Esophagus muscularis mucosa (tissue), 4 donors: ENCODE measurements at regions not wholly inside any gene's neighbourhood (a gene's known extent, or its start where the extent isn't known, plus 50 kb on each side); places are given as distances from the start of the nearest gene placed in this dataset.

Experiments used
- DNase-seq: peaks from one replicate; pipeline ENCODE4 v3.0.0-alpha.2; 2017; ENCODE audit errors: extremely low spot score
- H3K27ac ChIP-seq, 4 donors: fragments of 200-600 bp; sonication (generic); replicated peaks in 1 of 4; 1 replicate in 3 of 4; 2 replicates in 1 of 4; pipeline ENCODE4 v1.5.1; 2016 to 2019; ENCODE audit warnings: mild to moderate bottlenecking in 1 of 4
- H3K27me3 ChIP-seq, 4 donors: fragments of 200-600 bp; sonication (generic); one replicate each; pipeline versions ENCODE4 v1.5.1 to v1.6.0; 2016 to 2019
- H3K36me3 ChIP-seq, 4 donors: fragments of 200-600 bp; sonication (generic); one replicate each; pipeline ENCODE4 v1.5.1; 2016 to 2019
- H3K4me1 ChIP-seq, 4 donors: fragments of 200-600 bp; sonication (generic); one replicate each; pipeline ENCODE4 v1.5.1; 2016 to 2019
- H3K4me3 ChIP-seq, 4 donors: fragments of 200-600 bp; sonication (generic); 1 replicate in 2 of 4; 2 replicates in 2 of 4; pipeline ENCODE4 v1.5.1; 2016 to 2019; ENCODE audit warnings: mild to moderate bottlenecking in 4 of 4, moderate library complexity in 1 of 4
- H3K9me3 ChIP-seq, 4 donors: fragments of 200-600 bp; sonication (generic); 1 replicate in 3 of 4; 2 replicates in 1 of 4; pipeline ENCODE4 v1.5.1; 2016 to 2019
- CTCF ChIP-seq, 3 experiments: fragments of 200-600 bp in 2 of 3; fragments of 450-650 bp in 1 of 3; sonication (generic) in 2 of 3; IDR thresholded peaks; one replicate each; pipeline ENCODE4 v1.5.1; 2017 to 2019; ENCODE audit warnings: antibody characterized with exemption in 3 of 3, mild to moderate bottlenecking in 2 of 3, moderate library complexity in 1 of 3
- EP300 ChIP-seq: sonication (generic); formaldehyde crosslinking; IDR thresholded peaks from one replicate; pipeline ENCODE4 v1.6.1; 2017; ENCODE audit warnings: antibody characterized with exemption
- POLR2A ChIP-seq: fragments of 450-650 bp; IDR thresholded peaks from one replicate; pipeline ENCODE4 v1.6.1; 2017; ENCODE audit warnings: antibody characterized with exemption, moderate library complexity, mild to moderate bottlenecking, low read depth
- POLR2AphosphoS5 ChIP-seq, 2 donors: sonication (generic); formaldehyde crosslinking; IDR thresholded peaks; one replicate each; pipeline ENCODE4 v1.6.1; 2017; ENCODE audit warnings: antibody characterized with exemption in 2 of 2
- WGBS: methylation state at CpG from one replicate; pipeline ENCODE4 v1.1.5; 2018; 5-methylcytosine and 5-hydroxymethylcytosine counted together
- intact Hi-C: fragments of 100-400 bp; cut with DNase I; formaldehyde crosslinking; loops from one replicate; pipeline ENCODE4 v1.15.1; 2023

- 74% methylated on average over 2 of the region's 2 CpGs for WGBS
- no peaks in the 10 kb centered on the region for H3K4me1 ChIP-seq
- H3K36me3 ChIP-seq = no peaks in the 10 kb centered on the region
- H3K27ac ChIP-seq = no peak overlapping the region
- no peak for DNase-seq
- intact Hi-C loops = no loop called here
- no peak for TF ChIP-seq EP300
- TF ChIP-seq POLR2AphosphoS5 (IDR thresholded peaks at IDR 0.05) = no peak
- TF ChIP-seq POLR2A = no peak
- no peak for TF ChIP-seq CTCF (IDR thresholded peaks at IDR 0.05)
- no peak overlapping the region for H3K4me3 ChIP-seq
- no peaks in the 10 kb centered on the region for H3K27me3 ChIP-seq
- H3K9me3 ChIP-seq = no peaks in the 10 kb centered on the region
These were observed 682.4 kb downstream of the UQCRFS1 start for GRCh38 chr19:28530406-28531035.

- intact Hi-C loops = no loop called here
- no peaks in the 10 kb centered on the region for H3K36me3 ChIP-seq
- no peak overlapping the region for H3K4me3 ChIP-seq
- no peak for TF ChIP-seq EP300
- TF ChIP-seq POLR2AphosphoS5 (IDR thresholded peaks at IDR 0.05) = no peak
- TF ChIP-seq CTCF (IDR thresholded peaks at IDR 0.05) = no peak
- TF ChIP-seq POLR2A = no peak
- no peaks in the 10 kb centered on the region for H3K27me3 ChIP-seq
- no peaks in the 10 kb centered on the region for H3K9me3 ChIP-seq
- 57% methylated on average over 2 of the region's 2 CpGs for WGBS
- no peak overlapping the region for H3K27ac ChIP-seq
- no peak for DNase-seq
- no peaks in the 10 kb centered on the region for H3K4me1 ChIP-seq
These were observed 686.9 kb downstream of the UQCRFS1 start for GRCh38 chr19:28526038-28526437.

GRCh38 chr19:28523619-28524018 is 689.3 kb downstream of the UQCRFS1 start:
- Histone ChIP-seq H3K36me3 (no peaks in the 10 kb centered on the region), H3K27me3 (no peaks in the 10 kb centered on the region), H3K27ac (no peak overlapping the region), H3K9me3 (no peaks in the 10 kb centered on the region), H3K4me3 (no peak overlapping the region), H3K4me1 (no peaks in the 10 kb centered on the region)
- WGBS = 60% methylated on average over 4 of the region's 4 CpGs
- intact Hi-C loops = no loop called here
- no peak for TF ChIP-seq CTCF (IDR thresholded peaks at IDR 0.05)
- TF ChIP-seq EP300 = no peak
- no peak for TF ChIP-seq POLR2A
- TF ChIP-seq POLR2AphosphoS5 (IDR thresholded peaks at IDR 0.05) = no peak
- DNase-seq = no peak

- WGBS = 93% methylated on average over 8 of the region's 8 CpGs
These were observed 690.4 kb downstream of the UQCRFS1 start for GRCh38 chr19:28522545-28522922.

More at GRCh38 chr19:28522545-28522922, 690.4 kb downstream of the UQCRFS1 start:
- intact Hi-C loops = no loop called here
- no peaks in the 10 kb centered on the region for H3K36me3 ChIP-seq
- H3K27me3 ChIP-seq = no peaks in the 10 kb centered on the region
- H3K27ac ChIP-seq = no peak overlapping the region
- H3K4me3 ChIP-seq = no peak overlapping the region
- DNase-seq = peak; percentile 50
- no peaks in the 10 kb centered on the region for H3K9me3 ChIP-seq
- H3K4me1 ChIP-seq = no peaks in the 10 kb centered on the region
- no peak for TF ChIP-seq POLR2A
- no peak for TF ChIP-seq CTCF (IDR thresholded peaks at IDR 0.05)
- no peak for TF ChIP-seq EP300
- TF ChIP-seq POLR2AphosphoS5 (IDR thresholded peaks at IDR 0.05) = no peak
